ENCODE measurements at regions not wholly inside any gene's neighbourhood (a gene's known extent, or its start where the extent isn't known, plus 50 kb on each side); places are given as distances from the start of the nearest gene placed in this dataset.
"Not testable (repeated sequence)": the region's sequence is repeated elsewhere in the genome, so short reads cannot be mapped to it uniquely, and the experiment has no call there.

GRCh38 chr3:89013536-89013935 is 93.9 kb upstream of the EPHA3 start:
- no peak for ATAC-seq
- Histone ChIP-seq H3K4me1 (no peaks in the 10 kb centered on the region), H3K36me3 (no peaks in the 10 kb centered on the region), H3K4me3 (no peak overlapping the region), H3K27me3 (no peaks in the 10 kb centered on the region), H3K27ac (no peak overlapping the region), H3K9me3 (no peaks in the 10 kb centered on the region)
- intact Hi-C loops (cut with DNase I): no loop called here
- DNase-seq: no peak
- no peak for TF ChIP-seq CTCF (IDR thresholded peaks at IDR 0.05)

- intact Hi-C loops (cut with DNase I): no loop called here
- DNase-seq: no peak
- H3K9me3 ChIP-seq: no peaks in the 10 kb centered on the region
- ATAC-seq: no peak
- H3K4me1 ChIP-seq: no peaks in the 10 kb centered on the region
- H3K27ac ChIP-seq: no peak overlapping the region
- H3K27me3 ChIP-seq: no peaks in the 10 kb centered on the region
- H3K4me3 ChIP-seq: no peak overlapping the region
- no peak for TF ChIP-seq CTCF (IDR thresholded peaks at IDR 0.05)
- no peaks in the 10 kb centered on the region for H3K36me3 ChIP-seq
Measured at GRCh38 chr3:89017531-89017930, 89.9 kb upstream of the EPHA3 start.

DNA sequence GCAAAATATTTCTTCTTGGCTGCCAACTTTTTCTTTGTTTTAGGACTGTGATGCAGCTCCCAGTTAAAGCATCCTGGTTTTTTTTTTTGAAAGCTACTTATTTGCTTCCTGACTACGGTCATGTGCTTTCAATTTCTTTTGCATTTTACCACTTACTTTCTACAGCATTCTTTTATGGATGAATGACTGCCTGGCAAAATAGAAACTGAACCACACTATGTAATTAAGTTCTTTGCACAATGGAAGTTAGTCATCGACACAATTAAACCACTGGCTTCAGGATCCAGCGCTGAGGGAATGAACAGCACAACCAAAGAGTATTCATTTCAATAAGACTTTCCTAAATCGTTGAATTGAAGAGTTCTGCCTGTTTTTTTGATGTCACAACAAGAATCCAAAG is 82.2 kb upstream of the EPHA3 start:
- ATAC-seq (no peak), DNase-seq (no peak)
- no peak for TF ChIP-seq CTCF (IDR thresholded peaks at IDR 0.05)
- Histone ChIP-seq H3K9me3 (no peaks in the 10 kb centered on the region), H3K27ac (no peak overlapping the region), H3K36me3 (no peaks in the 10 kb centered on the region), H3K27me3 (no peaks in the 10 kb centered on the region), H3K4me3 (no peak overlapping the region), H3K4me1 (no peaks in the 10 kb centered on the region)
- intact Hi-C loops (cut with DNase I): no loop called here

- ATAC-seq (no peak), DNase-seq (no peak)
- TF ChIP-seq CTCF (IDR thresholded peaks at IDR 0.05): no peak
- H3K36me3 ChIP-seq: no peaks in the 10 kb centered on the region
- no peaks in the 10 kb centered on the region for H3K9me3 ChIP-seq
- no peak overlapping the region for H3K4me3 ChIP-seq
- intact Hi-C loops (cut with DNase I): no loop called here
- H3K27ac ChIP-seq: no peak overlapping the region
- no peaks in the 10 kb centered on the region for H3K4me1 ChIP-seq
- no peaks in the 10 kb centered on the region for H3K27me3 ChIP-seq
Measured at GRCh38 chr3:89032346-89033013, 74.9 kb upstream of the EPHA3 start.

- ATAC-seq; H3K27me3 ChIP-seq; H3K9me3 ChIP-seq; H3K4me1 ChIP-seq; H3K4me3 ChIP-seq; DNase-seq; H3K27ac ChIP-seq; H3K36me3 ChIP-seq; intact Hi-C loops (cut with DNase I): not testable (repeated sequence)
Measured at GRCh38 chr3:89034723-89035122, 72.7 kb upstream of the EPHA3 start.

- no peak for TF ChIP-seq CTCF (IDR thresholded peaks at IDR 0.05)
- Histone ChIP-seq H3K36me3 (no peaks in the 10 kb centered on the region), H3K4me1 (no peaks in the 10 kb centered on the region), H3K9me3 (no peaks in the 10 kb centered on the region), H3K4me3 (no peak overlapping the region), H3K27me3 (no peaks in the 10 kb centered on the region), H3K27ac (no peak overlapping the region)
- intact Hi-C loops (cut with DNase I): no loop called here
- DNase-seq (no peak), ATAC-seq (no peak)
Measured at GRCh38 chr3:89038869-89039268, 68.6 kb upstream of the EPHA3 start.
